ENCODE measurements at regions not wholly inside any gene's neighbourhood (a gene's known extent, or its start where the extent isn't known, plus 50 kb on each side); places are given as distances from the start of the nearest gene placed in this dataset.

- TF ChIP-seq CTCF (conservative IDR thresholded peaks at IDR 0.05; ENCODE audit: low read length) = no peak
- TF ChIP-seq EZH2phosphoT487 (IDR thresholded peaks at IDR 0.05; ENCODE audit: borderline replicate concordance) = no peak
Measured at GRCh38 chr2:134143568-134143967, 110.3 kb upstream of the MGAT5 start.

Measured in Loucy (cell line).